ENCODE measurements at regions not wholly inside any gene's neighbourhood (a gene's known extent, or its start where the extent isn't known, plus 50 kb on each side); places are given as distances from the start of the nearest gene placed in this dataset.

- TF ChIP-seq POLR2A (IDR thresholded peaks at IDR 0.05): no peak
- TF ChIP-seq POLR2AphosphoS5 (IDR thresholded peaks at IDR 0.05): no peak
Measured at GRCh38 chr2:239678186-239678490, 277.3 kb upstream of the HDAC4 start.

Measured in stomach (tissue), 4 donors.